Heart left ventricle (tissue), 13 donors: ENCODE measurements at regions not wholly inside any gene's neighbourhood (a gene's known extent, or its start where the extent isn't known, plus 50 kb on each side); places are given as distances from the start of the nearest gene placed in this dataset.

Experiments
- POLR2A ChIP-seq, 2 donors: fragments of 450-650 bp; IDR thresholded peaks; one replicate each; pipeline ENCODE4 v1.6.1; 2017; ENCODE audit warnings: antibody characterized with exemption in 2 of 2, mild to moderate bottlenecking in 2 of 2, moderate library complexity in 2 of 2
- TF ChIP-seq, protein P1 (sequence below), 12 donors: fragments of 200-600 bp; sonication (generic) in 4 of 12; IDR thresholded peaks; one replicate each; pipeline versions ENCODE4 v1.5.0 to v1.8.0; 2018 to 2022; ENCODE audit warnings: antibody characterized with exemption in 12 of 12, mild to moderate bottlenecking in 5 of 12
- donor health status: ischemic (EF 13 %, LVEDD 7.1; RV severe dilation, severe dysfunction).
- donor health status: DM: no; HTN: yes; CAD: no.
- donor health status: DM: no; HTN: no; CAD: no.
- donor health status: ischemic (EF 25% LVEDD 6.9; RV normal size, moderate dysfunction).
- donor health status: ischemic (EF 25% LVEDD 5.7; RV mildly dilated, moderate dysfunction).
- donor health status: ischemic (EF 35%, LVEDD 5.7; RV mildly dilated, moderate dysfunction).
- donor health status: nonischemic (EF 11% LVEDD 7.7; RV severe dilation, severe dysfunction).
- donor health status: DM: yes; HTN: yes; CAD: no.
- donor health status: PGD.
- donor health status: ischemic (EF 29% LVEDD 5.4; RV normal size, mild dysfunction).
- donor health status: nonischemic (EF 23%, LVEDD 6.1; RV moderate dilation, normal function).

GRCh38 chr12:30416631-30417030 is 279.0 kb downstream of the IPO8 start:
- TF ChIP-seq, protein P1, sequence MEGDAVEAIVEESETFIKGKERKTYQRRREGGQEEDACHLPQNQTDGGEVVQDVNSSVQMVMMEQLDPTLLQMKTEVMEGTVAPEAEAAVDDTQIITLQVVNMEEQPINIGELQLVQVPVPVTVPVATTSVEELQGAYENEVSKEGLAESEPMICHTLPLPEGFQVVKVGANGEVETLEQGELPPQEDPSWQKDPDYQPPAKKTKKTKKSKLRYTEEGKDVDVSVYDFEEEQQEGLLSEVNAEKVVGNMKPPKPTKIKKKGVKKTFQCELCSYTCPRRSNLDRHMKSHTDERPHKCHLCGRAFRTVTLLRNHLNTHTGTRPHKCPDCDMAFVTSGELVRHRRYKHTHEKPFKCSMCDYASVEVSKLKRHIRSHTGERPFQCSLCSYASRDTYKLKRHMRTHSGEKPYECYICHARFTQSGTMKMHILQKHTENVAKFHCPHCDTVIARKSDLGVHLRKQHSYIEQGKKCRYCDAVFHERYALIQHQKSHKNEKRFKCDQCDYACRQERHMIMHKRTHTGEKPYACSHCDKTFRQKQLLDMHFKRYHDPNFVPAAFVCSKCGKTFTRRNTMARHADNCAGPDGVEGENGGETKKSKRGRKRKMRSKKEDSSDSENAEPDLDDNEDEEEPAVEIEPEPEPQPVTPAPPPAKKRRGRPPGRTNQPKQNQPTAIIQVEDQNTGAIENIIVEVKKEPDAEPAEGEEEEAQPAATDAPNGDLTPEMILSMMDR (IDR thresholded peaks at IDR 0.05): no peak
- TF ChIP-seq POLR2A (IDR thresholded peaks at IDR 0.05): no peak
